ENCODE measurements at regions not wholly inside any gene's neighbourhood (a gene's known extent, or its start where the extent isn't known, plus 50 kb on each side); places are given as distances from the start of the nearest gene placed in this dataset.

DNA sequence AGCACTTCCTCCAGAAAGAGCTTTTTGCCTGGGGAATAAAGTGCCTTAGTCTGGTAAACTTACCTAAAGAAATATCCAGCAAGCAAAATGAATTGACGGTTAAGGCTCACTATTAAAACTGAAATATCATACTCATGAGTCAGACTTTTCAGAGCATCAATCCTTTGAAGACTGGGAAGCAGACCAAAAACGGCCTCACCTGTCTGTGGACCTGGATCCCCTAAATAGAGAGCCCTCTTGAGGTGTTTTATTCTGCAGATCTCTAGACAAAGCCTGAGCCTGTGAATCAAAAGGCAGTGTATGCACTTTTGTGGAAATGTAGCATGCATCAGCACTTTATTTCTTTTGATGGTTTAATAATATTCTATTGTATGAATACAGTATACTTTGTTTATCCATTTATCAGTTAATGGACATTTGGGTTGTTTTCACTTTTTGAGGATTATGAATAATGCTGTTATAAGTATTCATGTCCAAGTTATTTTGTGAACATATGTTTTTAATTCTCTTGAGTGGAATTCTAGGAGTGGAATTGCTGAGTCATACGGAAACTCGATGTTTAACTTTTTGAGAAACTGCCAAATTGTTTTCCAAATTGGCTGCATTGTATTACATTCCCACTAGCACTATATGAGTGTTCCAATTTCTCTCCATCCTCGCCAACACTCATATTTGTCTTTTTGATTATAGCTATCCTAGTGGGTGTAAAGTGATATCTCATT, 449.0 kb upstream of the IGFBP3 start:
- no peaks in the 10 kb centered on the region for H3K36me3 ChIP-seq
- WGBS, 2 donors, result 33 to 41% methylated on average over 5 of the region's 5 CpGs

DNA sequence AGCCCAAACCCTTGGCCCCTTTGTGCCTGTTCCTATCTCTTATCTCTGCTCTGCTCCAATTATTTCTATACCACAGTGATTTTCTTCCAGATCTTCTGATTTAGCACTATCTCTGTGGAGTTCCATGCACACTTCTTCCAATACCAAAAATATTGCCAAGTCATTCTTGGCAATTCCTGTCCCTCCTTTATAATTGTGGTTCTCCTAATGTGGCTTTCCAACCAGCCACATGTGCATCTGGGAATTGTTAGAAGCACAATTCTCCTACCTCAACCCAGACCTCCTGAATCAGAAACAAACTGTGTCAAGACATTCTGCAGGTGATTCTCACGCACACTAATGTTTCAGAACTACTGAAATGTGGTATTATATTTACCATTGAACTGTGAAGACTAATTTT, 447.8 kb upstream of the IGFBP3 start:
- TF ChIP-seq, protein P1, sequence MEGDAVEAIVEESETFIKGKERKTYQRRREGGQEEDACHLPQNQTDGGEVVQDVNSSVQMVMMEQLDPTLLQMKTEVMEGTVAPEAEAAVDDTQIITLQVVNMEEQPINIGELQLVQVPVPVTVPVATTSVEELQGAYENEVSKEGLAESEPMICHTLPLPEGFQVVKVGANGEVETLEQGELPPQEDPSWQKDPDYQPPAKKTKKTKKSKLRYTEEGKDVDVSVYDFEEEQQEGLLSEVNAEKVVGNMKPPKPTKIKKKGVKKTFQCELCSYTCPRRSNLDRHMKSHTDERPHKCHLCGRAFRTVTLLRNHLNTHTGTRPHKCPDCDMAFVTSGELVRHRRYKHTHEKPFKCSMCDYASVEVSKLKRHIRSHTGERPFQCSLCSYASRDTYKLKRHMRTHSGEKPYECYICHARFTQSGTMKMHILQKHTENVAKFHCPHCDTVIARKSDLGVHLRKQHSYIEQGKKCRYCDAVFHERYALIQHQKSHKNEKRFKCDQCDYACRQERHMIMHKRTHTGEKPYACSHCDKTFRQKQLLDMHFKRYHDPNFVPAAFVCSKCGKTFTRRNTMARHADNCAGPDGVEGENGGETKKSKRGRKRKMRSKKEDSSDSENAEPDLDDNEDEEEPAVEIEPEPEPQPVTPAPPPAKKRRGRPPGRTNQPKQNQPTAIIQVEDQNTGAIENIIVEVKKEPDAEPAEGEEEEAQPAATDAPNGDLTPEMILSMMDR (IDR thresholded peaks at IDR 0.05), result no peak
- TF ChIP-seq POLR2A (IDR thresholded peaks at IDR 0.05), result no peak
- no peak for TF ChIP-seq EP300 (IDR thresholded peaks at IDR 0.05)
- WGBS, 2 donors, result 94 to 100% methylated on average over 1 of the region's 1 CpG

More for the DNA sequence above, 449.0 kb upstream of the IGFBP3 start:
- Histone ChIP-seq H3K4me3 (no peak overlapping the region), H3K9me3 (no peaks in the 10 kb centered on the region), H3K27me3 (no peaks in the 10 kb centered on the region), H3K27ac (no peak overlapping the region), H3K4me1 (no peaks in the 10 kb centered on the region)
- DNase-seq (ENCODE audit: low spot score in 2 of 2), result no peak
- TF ChIP-seq, protein P1 (IDR thresholded peaks at IDR 0.05), result no peak
- TF ChIP-seq POLR2A (IDR thresholded peaks at IDR 0.05) (no peak), EP300 (IDR thresholded peaks at IDR 0.05) (no peak)

DNA sequence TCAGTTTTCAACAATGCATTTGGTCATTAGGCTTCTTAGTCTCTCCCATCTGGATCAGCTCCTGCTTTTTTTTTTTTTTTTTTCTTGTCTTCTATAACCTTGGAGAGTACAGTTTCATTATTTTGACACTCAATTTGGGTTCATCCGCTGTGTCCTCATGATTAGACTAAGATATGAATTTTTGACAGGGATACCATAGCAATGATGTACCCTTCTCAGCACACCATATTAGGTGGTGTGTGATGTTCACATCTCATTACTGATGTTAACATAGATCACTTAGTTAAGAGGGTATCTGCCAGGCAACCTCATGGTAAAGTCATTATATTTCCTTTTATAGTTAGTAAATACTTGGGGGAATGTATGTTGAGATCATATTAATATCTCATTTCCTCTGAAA, 445.5 kb upstream of the IGFBP3 start:
- Histone ChIP-seq H3K9me3 (no peaks in the 10 kb centered on the region), H3K4me1 (no peaks in the 10 kb centered on the region), H3K36me3 (no peaks in the 10 kb centered on the region), H3K27me3 (no peaks in the 10 kb centered on the region), H3K27ac (no peak overlapping the region), H3K4me3 (no peak overlapping the region)
- TF ChIP-seq POLR2A (IDR thresholded peaks at IDR 0.05), result no peak
- TF ChIP-seq EP300 (IDR thresholded peaks at IDR 0.05), result no peak
- TF ChIP-seq, protein P1 (IDR thresholded peaks at IDR 0.05), result no peak
- 97% methylated on average over 1 of the region's 1 CpG for WGBS, 2 donors
- DNase-seq (ENCODE audit: low spot score in 2 of 2), result no peak

More for the DNA sequence above, 447.8 kb upstream of the IGFBP3 start:
- Histone ChIP-seq H3K27me3 (no peaks in the 10 kb centered on the region), H3K9me3 (no peaks in the 10 kb centered on the region), H3K4me1 (no peaks in the 10 kb centered on the region), H3K27ac (no peak overlapping the region), H3K4me3 (no peak overlapping the region), H3K36me3 (no peaks in the 10 kb centered on the region)
- no peak for DNase-seq (ENCODE audit: low spot score in 2 of 2)

DNA sequence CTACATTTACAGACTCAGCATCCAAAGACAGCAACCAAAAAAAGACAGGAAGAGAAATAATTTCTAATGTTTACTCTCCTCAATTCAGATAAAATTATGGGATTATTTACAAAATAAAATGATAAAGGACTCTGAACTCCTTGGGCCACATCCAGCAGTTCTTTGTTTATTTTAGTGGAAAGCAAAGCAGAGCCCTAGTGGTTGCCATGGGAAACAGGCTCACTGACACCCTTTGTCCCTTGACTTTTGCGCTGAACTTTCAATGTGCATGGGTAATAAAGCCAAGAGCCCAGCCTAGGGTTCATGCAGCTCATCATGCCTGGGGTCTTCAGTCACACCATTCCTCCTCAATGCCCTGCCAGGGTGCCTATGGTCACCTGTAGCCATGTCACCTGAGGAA, 442.6 kb upstream of the IGFBP3 start:
- Histone ChIP-seq H3K27me3 (no peaks in the 10 kb centered on the region), H3K4me3 (no peak overlapping the region), H3K4me1 (no peaks in the 10 kb centered on the region), H3K27ac (no peak overlapping the region), H3K36me3 (no peaks in the 10 kb centered on the region), H3K9me3 (no peaks in the 10 kb centered on the region)
- DNase-seq (ENCODE audit: low spot score in 2 of 2), result no peak
- 31 to 57% methylated on average over 1 of the region's 1 CpG for WGBS, 2 donors
- TF ChIP-seq EP300 (IDR thresholded peaks at IDR 0.05), result no peak
- no peak for TF ChIP-seq POLR2A (IDR thresholded peaks at IDR 0.05)
- TF ChIP-seq, protein P1 (IDR thresholded peaks at IDR 0.05), result no peak

DNA sequence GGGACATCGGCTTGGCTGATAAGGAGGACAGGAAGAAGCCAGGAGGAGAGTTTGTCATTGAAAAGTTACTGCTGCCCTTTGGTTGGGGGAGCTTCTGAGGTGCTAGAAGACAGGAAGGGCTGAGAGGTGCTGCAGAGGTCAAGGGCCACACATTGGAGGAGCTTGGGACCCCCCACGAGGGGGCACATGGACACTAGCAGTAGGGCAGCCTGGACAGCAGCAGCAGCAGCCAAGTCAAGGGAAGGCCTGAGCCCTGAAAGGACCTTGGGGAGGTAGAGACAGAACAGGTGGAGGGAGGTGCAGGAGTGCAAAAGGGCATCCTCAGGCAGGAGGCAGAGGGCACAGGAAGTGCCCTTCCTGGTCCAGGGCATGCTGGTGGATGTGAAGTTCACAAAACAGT, 439.7 kb upstream of the IGFBP3 start:
- no peak for DNase-seq (ENCODE audit: low spot score in 2 of 2)
- Histone ChIP-seq H3K36me3 (no peaks in the 10 kb centered on the region), H3K9me3 (no peaks in the 10 kb centered on the region), H3K4me1 (no peaks in the 10 kb centered on the region), H3K4me3 (no peak overlapping the region), H3K27ac (no peak overlapping the region), H3K27me3 (no peaks in the 10 kb centered on the region)
- TF ChIP-seq, protein P1 (IDR thresholded peaks at IDR 0.05), result no peak
- no peak for TF ChIP-seq POLR2A (IDR thresholded peaks at IDR 0.05)
- WGBS, 2 donors, result 58 to 81% methylated on average over 2 of the region's 2 CpGs
